ENCODE measurements at regions not wholly inside any gene's neighbourhood (a gene's known extent, or its start where the extent isn't known, plus 50 kb on each side); places are given as distances from the start of the nearest gene placed in this dataset.

DNA sequence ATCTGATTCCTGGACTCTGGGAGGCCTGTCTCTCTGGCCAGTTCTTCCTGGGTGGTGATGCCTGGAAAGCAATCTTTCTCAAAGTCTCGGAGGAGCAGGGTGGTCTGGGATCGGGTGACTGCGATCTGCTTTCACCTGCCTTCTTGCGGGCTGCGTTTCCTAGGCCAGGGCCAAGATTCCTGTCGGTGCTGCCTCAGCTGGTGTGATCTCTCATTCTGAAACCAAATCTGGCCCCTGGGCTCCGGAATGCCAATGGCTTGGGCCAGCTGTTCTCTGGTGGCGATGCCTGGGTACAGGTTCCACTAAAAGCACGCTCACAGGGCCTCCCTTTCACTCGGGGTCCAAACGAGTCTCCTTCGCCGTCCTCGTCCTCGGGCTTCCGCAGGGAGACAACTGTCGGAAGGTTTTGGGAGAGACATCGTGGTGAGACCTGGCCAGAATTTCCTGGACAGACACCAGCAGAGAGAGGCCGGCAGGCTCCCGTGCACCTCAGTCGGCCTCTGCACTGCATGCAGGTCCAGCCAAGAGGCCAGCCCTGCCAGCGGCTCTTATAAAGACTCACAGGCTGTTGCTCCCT is 187.1 kb downstream of the ALG10 start:
- dilution Hi-C loops (cut with MboI; ENCODE audit: extremely low pct_ligation_motif_present, low sequenced_read_pairs): no loop called here

GRCh38 chr12:34210183-34210582 is 187.9 kb downstream of the ALG10 start:
- TF ChIP-seq POLR2AphosphoS5 (IDR thresholded peaks at IDR 0.05; ENCODE audit: insufficient read depth, low read depth, low read length) (no peak), MAX (IDR thresholded peaks at IDR 0.05; ENCODE audit: insufficient read depth, insufficient read length) (no peak), FOS (IDR thresholded peaks at IDR 0.05; ENCODE audit: borderline replicate concordance, insufficient read depth, low read length) (no peak), GATA2 (IDR thresholded peaks at IDR 0.05; ENCODE audit: insufficient read depth, insufficient read length, low read depth, low read length) (no peak), POLR2A (IDR thresholded peaks at IDR 0.05; ENCODE audit: low read depth, low read length) (no peak), JUN (IDR thresholded peaks at IDR 0.05; ENCODE audit: borderline replicate concordance, insufficient read depth, insufficient read length, low read depth) (no peak), MYC (IDR thresholded peaks at IDR 0.05; ENCODE audit: low read depth, low read length) (no peak), EZH2 (IDR thresholded peaks at IDR 0.05; ENCODE audit: borderline replicate concordance, low read depth, low read length, severe bottlenecking) (no peak)
- TF ChIP-seq, protein P1, sequence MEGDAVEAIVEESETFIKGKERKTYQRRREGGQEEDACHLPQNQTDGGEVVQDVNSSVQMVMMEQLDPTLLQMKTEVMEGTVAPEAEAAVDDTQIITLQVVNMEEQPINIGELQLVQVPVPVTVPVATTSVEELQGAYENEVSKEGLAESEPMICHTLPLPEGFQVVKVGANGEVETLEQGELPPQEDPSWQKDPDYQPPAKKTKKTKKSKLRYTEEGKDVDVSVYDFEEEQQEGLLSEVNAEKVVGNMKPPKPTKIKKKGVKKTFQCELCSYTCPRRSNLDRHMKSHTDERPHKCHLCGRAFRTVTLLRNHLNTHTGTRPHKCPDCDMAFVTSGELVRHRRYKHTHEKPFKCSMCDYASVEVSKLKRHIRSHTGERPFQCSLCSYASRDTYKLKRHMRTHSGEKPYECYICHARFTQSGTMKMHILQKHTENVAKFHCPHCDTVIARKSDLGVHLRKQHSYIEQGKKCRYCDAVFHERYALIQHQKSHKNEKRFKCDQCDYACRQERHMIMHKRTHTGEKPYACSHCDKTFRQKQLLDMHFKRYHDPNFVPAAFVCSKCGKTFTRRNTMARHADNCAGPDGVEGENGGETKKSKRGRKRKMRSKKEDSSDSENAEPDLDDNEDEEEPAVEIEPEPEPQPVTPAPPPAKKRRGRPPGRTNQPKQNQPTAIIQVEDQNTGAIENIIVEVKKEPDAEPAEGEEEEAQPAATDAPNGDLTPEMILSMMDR (IDR thresholded peaks at IDR 0.05; ENCODE audit: extremely low read depth in 1 of 2, insufficient read depth in 1 of 2, low read depth in 1 of 2, low read length in 2 of 2): no peak
- no peak overlapping the region for H2AFZ ChIP-seq (ENCODE audit: low read depth, low read length)
- FAIRE-seq: no peak
- no peaks in the 10 kb centered on the region for H3K36me3 ChIP-seq (ENCODE audit: control insufficient read depth in 2 of 2, extremely low read depth in 1 of 2, insufficient read depth in 2 of 2, low read length in 2 of 2)
- no peak overlapping the region for H3K4me2 ChIP-seq (ENCODE audit: insufficient read depth, low read length)
- ChIA-PET CTCF (no interaction called here), POLR2A (no interaction called here)
- no peaks in the 10 kb centered on the region for H3K9me1 ChIP-seq (replicated peaks; ENCODE audit: control insufficient read depth, extremely low read depth, insufficient read depth, low read length)
- intact Hi-C loops (cut with micrococcal nuclease): no loop called here
- no peaks in the 10 kb centered on the region for H3K79me2 ChIP-seq (ENCODE audit: control insufficient read depth, insufficient read depth, low read length)
- BruUV-seq (replicated peaks): no TSS peak
- no peaks in the 10 kb centered on the region for H3K27me3 ChIP-seq (ENCODE audit: control insufficient read depth in 2 of 2, insufficient read depth in 2 of 2, low read length in 2 of 2)
- no peaks in the 10 kb centered on the region for H3K4me1 ChIP-seq (ENCODE audit: control insufficient read depth, extremely low read depth, insufficient read depth, low read length)
- dilution Hi-C loops (cut with MboI; ENCODE audit: extremely low pct_ligation_motif_present, low sequenced_read_pairs): no loop called here
- H3K27ac ChIP-seq (ENCODE audit: insufficient read depth, low read depth, low read length): no peak overlapping the region
- no peak overlapping the region for H3K9ac ChIP-seq (replicated peaks; ENCODE audit: extremely low read depth, insufficient read depth, low read length)
- no peak overlapping the region for H3K4me3 ChIP-seq (replicated peaks in 1 of 3; ENCODE audit: insufficient read depth in 1 of 3, low read depth in 1 of 3, low read length in 3 of 3)
- peaks cover 6% of the 10 kb centered on the region for H3K9me3 ChIP-seq (replicated peaks; ENCODE audit: control insufficient read depth, insufficient read depth, low read length)
- DNase-seq (ENCODE audit: low read depth, low spot score): no peak
- no peaks in the 10 kb centered on the region for H4K20me1 ChIP-seq (replicated peaks; ENCODE audit: control insufficient read depth, extremely low read depth, insufficient read depth, low read length)

More for the DNA sequence above, 187.1 kb downstream of the ALG10 start:
- Histone ChIP-seq H3K79me2 (ENCODE audit: control insufficient read depth, insufficient read depth, low read length) (no peaks in the 10 kb centered on the region), H3K4me3 (replicated peaks in 1 of 3; ENCODE audit: insufficient read depth in 1 of 3, low read depth in 1 of 3, low read length in 3 of 3) (no peak overlapping the region), H3K4me1 (ENCODE audit: control insufficient read depth, extremely low read depth, insufficient read depth, low read length) (no peaks in the 10 kb centered on the region), H3K9ac (replicated peaks; ENCODE audit: extremely low read depth, insufficient read depth, low read length) (no peak overlapping the region), H4K20me1 (replicated peaks; ENCODE audit: control insufficient read depth, extremely low read depth, insufficient read depth, low read length) (no peaks in the 10 kb centered on the region), H3K36me3 (ENCODE audit: control insufficient read depth in 2 of 2, extremely low read depth in 1 of 2, insufficient read depth in 2 of 2, low read length in 2 of 2) (no peaks in the 10 kb centered on the region), H3K27me3 (ENCODE audit: control insufficient read depth in 2 of 2, insufficient read depth in 2 of 2, low read length in 2 of 2) (no peaks in the 10 kb centered on the region), H3K9me1 (replicated peaks; ENCODE audit: control insufficient read depth, extremely low read depth, insufficient read depth, low read length) (no peaks in the 10 kb centered on the region), H3K27ac (ENCODE audit: insufficient read depth, low read depth, low read length) (no peak overlapping the region), H3K9me3 (replicated peaks; ENCODE audit: control insufficient read depth, insufficient read depth, low read length) (peaks cover 6% of the 10 kb centered on the region), H2AFZ (ENCODE audit: low read depth, low read length) (no peak overlapping the region), H3K4me2 (ENCODE audit: insufficient read depth, low read length) (no peak overlapping the region)
- POLR2A ChIA-PET: no interaction called here
- CTCF ChIA-PET: no interaction called here
- BruUV-seq (replicated peaks): no TSS peak
- intact Hi-C loops (cut with micrococcal nuclease): loop anchor here (10.0 kb wide), 1 partner anchor 45 kb away; no protein-coding TSS in a partner anchor
- TF ChIP-seq EZH2 (IDR thresholded peaks at IDR 0.05; ENCODE audit: borderline replicate concordance, low read depth, low read length, severe bottlenecking) (no peak), MAX (IDR thresholded peaks at IDR 0.05; ENCODE audit: insufficient read depth, insufficient read length) (no peak), MYC (IDR thresholded peaks at IDR 0.05; ENCODE audit: low read depth, low read length) (no peak), FOS (IDR thresholded peaks at IDR 0.05; ENCODE audit: borderline replicate concordance, insufficient read depth, low read length) (no peak), POLR2A (IDR thresholded peaks at IDR 0.05; ENCODE audit: low read depth, low read length) (no peak)
- DNase-seq (ENCODE audit: low read depth, low spot score): no peak
- FAIRE-seq: no peak
